GM19043 (cell line): ENCODE measurements at regions not wholly inside any gene's neighbourhood (a gene's known extent, or its start where the extent isn't known, plus 50 kb on each side); places are given as distances from the start of the nearest gene placed in this dataset.
A peak's percentile ranks its signal among the peaks of the same experiment; 100 is the strongest.

Experiments
- ATAC-seq: cut with Tn5 transposase; IDR thresholded peaks from one replicate; pipeline ENCODE4 v1.9.1; 2021; ENCODE audit warnings: low read depth; ENCODE audit not compliant: unreplicated experiment

GRCh38 chr9:89554307-89555035, 50.3 kb upstream of the GADD45G start:
- ATAC-seq: no peak

GRCh38 chr9:89553451-89554010, 51.3 kb upstream of the GADD45G start:
- ATAC-seq: no peak

- ATAC-seq: no peak
Observed at GRCh38 chr9:89550346-89550927, 52.5 kb upstream of the SEMA4D start.

- peak; percentile 77 for ATAC-seq
Observed at GRCh38 chr9:89549031-89549644, 51.2 kb upstream of the SEMA4D start.

DNA sequence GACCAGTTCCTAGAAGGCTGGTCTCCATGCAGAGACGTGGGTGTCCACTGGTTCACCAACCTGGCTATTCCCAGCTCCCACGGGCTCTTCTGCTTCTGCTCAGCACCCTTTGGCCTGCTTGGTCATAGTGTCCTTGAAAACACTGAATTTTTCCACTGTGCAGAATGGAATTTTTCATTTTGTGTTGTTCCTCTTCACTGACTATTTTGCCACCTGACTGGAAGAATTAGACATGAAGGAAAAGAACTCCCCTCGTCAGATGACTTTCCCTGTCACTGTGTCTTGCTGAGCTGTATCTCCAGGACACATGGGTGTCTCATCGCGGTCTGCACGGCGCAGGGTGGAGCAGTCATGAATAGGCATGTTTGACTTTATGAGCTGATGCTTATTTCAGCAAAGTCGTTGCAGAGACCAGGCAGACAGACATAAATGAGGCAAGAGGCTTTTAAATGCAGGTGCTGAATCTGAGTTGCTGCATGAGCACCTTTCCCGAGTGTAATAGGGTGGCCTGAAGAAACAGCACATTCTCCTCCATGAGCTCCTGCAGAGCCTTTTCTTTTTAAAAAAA, 50.2 kb upstream of the SEMA4D start:
- no peak for ATAC-seq
